ELF-1 (cell line): ENCODE measurements at regions not wholly inside any gene's neighbourhood (a gene's known extent, or its start where the extent isn't known, plus 50 kb on each side); places are given as distances from the start of the nearest gene placed in this dataset.

Experiments
- DNase-seq: peaks from one replicate; pipeline ENCODE4 v3.0.0-alpha.2; 2016; ENCODE audit warnings: low read depth, low spot score

DNA sequence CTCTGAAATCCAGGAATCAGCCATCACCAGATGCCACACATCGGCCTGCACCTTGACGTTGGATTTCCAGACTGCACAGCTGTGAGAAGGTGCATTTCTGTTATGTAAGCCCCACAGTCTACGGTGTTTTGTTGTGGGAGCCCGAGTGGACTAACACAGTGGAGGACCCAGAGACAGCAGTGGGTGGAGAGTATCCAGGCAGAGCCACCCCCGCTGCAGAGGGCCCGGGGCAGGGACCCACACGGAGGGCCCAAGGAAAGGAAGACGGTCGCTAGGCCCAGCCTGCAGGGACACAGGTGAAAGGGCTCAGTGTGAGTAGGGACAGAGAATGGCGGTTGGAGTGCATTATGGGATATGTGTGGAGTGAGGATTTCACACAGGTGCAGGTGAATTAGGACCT, 288.3 kb upstream of the AJAP1 start:
- no peak for DNase-seq

DNA sequence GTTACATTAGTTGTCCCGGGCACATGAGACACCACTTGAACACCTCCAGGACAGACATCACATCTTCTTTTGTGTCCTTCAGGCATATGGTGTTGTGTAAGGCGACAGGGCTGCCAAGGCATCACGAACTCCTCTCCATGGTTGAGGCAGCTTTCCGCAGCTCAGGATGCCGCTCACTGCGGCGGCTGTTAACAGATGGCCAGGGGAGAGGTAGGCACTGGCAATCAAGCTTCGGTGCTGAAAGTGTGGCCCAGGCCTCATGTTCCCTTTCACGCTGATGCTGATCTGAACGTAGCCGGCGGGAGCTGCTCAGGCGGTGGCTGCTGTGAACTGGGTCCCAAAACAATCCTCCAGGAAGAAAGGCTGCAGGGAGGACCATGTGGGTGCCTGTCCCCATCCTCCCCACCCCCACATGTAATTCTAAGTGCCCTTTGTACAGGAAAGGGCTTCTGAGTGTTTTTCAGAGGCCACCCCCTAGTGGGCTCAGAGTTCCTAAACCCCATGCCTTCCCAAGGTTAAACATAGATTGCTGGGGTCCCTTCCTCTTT, 287.1 kb upstream of the AJAP1 start:
- DNase-seq = no peak

DNA sequence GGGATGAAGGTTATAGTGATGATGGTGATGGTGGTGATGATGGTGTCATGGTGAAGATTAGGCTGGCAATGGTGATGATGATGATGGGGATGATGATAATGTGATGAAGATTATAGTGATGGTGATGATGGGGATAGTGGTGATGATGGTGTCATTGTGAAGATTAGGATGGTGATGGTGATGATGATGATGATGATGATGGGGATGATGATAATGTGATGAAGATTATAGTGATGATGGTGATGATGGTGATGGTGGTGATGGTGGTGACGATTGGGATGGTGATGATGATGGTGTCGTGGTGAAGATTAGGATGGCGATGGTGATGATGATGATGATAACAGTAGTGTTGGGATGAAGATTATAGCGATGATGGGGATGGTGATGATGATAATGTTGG, 285.1 kb upstream of the AJAP1 start:
- DNase-seq = no peak

DNA sequence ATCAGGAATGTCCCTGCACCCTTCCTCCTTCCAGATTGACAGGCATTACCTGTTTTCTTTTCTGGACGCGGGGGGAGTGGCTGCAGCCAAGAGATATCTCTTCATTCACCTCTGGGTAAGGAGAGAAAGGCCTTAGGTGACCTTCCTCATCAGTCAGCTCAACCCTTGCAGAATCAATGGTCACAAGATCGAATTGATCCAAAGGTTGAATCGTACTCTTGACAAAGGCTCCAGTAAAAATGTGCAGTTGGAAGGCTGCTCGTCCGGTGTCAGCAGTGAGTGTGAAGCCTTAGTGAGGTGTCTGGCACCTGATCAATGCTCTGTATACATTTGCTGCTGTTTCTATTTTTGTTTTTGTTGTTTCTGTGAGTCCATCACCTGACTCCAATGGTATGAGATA, 282.6 kb upstream of the AJAP1 start:
- DNase-seq = no peak

DNA sequence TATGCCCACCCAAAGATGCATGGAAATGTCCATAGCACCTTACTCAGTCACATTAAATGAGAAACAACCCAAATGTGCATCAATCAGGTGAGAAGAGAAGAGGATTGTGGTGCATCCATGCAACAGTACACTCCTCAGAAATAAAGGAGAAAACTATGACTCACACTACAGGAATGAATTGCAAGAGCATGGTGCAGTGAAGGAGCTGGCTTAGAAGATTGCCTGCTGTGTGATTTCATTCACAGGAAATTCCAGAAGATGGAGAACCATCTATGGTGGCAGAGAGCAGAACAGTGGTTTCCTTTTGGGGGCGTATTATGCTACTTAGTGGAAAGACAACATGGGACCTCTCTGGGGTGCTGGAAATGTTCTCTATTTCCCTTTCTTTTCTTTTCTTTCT, 278.6 kb upstream of the AJAP1 start:
- no peak for DNase-seq

DNA sequence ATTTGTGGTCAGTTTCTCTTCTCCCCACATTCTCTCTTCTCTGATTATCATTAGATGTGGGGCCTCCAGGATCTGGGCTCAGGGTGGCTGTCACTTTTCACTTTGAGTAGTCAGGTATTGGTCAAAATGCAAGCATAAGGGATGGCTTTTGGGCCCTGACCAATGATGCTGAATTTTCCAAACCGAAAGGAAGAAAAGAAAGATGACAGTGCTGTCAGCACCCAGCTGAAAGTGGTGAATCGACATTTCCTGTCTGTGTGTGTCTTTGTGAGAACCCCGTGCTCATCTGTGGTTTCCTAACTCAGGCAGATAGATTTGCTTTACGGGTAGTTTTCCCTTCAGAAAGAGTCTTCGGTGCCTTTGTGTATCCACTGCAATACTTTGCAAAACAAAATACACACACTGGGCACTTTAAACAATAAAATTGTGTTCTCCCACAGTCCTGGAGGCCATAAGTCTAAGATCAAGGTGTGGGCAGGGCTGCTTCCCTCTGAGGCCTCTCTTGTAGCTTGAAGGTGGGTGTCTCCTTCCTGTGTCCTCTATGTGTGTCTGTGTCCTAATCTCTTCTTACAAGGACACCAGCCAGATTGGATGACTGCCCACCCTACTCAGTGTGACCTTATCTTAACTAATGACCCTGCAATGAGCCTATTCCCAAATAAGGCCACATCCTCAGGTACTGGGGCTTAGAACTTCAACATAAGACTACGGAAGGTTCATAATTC, 274.8 kb upstream of the AJAP1 start:
- DNase-seq = no peak

DNA sequence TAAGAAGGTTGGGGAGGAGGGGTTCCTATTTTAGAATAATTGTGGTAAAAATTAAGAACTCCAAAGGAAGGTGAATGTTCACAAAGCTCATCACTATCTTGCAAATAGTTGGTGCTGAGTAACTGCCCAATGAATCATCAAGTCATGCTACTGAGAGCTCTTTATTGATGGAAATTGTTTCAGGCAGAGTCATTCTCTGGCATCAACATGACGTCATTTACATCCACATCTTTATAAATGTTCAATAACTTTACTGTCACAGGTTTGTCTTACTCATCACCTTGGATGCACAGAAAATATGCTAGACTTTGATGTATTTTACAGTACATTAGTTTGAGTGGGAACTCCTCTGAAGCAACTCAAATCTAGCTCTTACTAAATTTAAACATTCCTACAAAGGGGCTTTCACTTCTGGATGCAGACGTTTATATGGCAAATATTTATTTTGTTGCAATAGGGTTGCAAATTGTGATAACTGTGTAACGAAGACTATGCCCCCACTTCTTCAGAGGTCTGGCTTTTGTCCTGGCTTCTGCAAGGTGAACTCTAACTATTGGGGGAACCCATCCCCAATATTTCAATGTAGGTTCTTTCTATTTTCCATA, 273.7 kb upstream of the AJAP1 start:
- DNase-seq = no peak

DNA sequence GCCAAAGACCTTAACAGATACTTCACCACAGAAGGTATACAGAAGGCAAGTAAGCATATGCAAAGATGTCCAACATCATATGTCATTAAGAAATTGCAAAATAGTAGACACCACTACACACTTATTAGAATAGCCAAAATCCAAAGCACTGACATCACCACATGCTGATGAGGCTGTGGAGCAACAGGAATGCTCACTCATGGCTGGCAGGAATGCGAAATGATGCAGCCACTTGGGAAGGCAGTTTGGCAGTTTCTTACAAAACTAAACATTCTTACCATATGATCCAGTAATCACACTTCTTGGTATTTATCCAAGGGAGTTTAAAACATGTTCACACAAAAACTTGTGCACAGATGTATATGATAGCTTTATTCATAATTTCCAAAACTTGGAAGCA, 261.2 kb upstream of the AJAP1 start:
- DNase-seq = no peak

DNA sequence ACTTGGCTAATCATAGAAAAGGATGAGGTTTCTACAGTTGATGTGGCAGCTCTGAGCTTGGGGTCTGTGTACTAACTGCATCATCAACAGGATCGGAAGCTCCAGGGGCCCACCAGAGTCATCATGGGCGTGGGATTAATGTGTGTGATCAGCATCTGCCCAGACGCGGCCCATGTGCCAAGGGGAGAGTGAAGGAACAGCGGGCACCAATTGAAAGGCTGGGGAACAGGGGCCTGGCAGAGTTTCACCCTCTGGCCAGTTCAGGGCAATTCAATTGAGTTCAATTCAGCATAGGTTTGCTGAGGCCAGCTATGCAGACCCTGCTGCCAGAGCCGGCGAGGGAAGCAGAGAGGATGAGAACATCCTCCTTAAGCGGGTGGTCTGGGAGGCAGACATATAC, 260.0 kb upstream of the AJAP1 start:
- DNase-seq = no peak

DNA sequence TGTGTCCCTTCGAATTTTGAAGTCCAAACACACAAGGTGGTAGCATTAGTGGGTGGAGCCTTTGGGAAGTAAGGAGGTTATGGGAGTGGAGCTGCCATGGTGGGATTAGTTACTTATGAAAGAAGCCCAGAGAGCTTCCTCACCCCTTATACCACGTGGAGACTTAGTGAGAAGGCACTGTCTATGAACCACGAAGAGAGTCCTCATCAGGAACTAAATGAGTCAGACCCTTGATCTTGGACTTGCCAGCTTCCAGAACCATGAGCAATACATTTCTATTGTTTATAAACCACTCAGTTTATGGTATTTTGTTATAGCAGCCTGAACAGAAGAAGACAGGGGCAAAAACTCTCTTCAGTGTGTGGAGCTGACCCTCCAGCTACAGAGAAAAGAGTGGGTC, 259.3 kb upstream of the AJAP1 start:
- no peak for DNase-seq

DNA sequence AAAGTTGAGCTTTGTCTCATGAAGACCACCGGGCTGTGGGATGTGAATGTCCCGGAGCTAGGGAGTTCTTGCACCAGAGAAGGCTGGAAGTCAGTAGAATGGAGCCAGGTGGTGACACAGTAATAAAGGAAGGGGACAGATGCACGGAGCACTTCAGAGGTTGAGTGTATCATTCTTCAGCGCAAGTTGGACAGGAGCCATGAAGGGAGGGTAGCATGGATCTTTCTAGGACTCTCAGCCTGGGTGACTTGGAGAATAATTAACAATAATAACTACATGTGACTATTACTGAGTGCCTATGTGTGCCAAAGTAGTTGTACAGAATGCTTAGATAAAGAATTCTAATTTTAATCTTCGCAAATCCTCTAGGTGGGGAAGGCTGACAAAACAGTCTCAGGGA, 258.7 kb upstream of the AJAP1 start:
- no peak for DNase-seq

DNA sequence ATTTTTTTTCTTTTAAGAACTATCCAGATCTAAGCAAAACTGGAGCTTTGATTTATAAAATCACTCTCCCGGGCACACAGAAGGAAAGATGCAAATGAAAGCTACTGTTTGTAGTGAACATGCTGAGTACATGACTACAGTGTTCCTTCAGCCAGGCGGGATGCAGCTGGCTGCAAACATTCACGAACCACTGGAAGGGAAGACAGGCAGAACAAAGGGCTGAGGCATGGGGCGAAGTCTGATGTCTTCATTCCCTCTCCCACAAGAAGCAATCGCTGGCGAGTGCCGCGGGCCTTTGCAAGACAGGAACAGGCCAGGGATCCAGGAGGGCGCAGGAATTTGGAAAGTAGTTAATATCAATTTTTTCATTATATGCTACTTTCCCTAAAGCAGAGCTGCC, 257.9 kb upstream of the AJAP1 start:
- peak; percentile 18 for DNase-seq

DNA sequence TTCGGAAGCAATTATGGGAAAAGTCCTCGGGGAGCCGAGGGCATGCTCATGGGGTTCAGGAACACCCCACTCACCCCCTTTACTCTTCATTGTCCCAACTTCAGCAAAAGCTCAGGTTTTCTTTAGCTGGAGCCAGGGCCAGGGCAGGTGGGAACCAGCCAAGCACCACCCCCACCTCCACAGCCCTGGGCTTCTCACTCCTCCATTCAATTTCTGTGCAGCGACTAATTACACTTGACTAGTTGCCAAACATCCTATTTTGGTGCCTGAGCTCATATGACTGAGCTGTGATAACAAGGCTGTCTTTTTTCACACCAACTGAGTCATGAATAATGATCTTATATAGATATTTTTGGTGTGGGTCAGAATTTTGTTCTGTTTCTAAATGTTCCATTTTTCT, 257.2 kb upstream of the AJAP1 start:
- no peak for DNase-seq

DNA sequence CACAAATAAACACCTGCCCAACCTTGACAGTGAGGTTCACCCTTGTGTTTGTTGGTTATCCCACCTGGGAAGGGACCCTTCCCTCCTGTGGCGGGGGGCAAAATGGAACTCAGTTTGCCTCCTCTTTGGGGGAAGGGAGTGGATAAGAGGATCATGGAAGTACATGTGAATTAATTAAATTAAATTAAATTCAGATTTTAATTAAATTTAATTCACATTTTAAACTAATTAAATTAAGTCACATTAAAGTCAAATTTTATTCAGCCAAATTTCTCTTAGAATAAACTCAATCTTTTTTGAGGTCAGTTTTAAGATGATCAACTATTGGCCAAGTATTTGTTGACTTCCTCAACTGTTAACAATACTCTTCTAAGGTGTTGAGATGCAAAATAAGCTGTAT, 252.4 kb upstream of the AJAP1 start:
- no peak for DNase-seq

DNA sequence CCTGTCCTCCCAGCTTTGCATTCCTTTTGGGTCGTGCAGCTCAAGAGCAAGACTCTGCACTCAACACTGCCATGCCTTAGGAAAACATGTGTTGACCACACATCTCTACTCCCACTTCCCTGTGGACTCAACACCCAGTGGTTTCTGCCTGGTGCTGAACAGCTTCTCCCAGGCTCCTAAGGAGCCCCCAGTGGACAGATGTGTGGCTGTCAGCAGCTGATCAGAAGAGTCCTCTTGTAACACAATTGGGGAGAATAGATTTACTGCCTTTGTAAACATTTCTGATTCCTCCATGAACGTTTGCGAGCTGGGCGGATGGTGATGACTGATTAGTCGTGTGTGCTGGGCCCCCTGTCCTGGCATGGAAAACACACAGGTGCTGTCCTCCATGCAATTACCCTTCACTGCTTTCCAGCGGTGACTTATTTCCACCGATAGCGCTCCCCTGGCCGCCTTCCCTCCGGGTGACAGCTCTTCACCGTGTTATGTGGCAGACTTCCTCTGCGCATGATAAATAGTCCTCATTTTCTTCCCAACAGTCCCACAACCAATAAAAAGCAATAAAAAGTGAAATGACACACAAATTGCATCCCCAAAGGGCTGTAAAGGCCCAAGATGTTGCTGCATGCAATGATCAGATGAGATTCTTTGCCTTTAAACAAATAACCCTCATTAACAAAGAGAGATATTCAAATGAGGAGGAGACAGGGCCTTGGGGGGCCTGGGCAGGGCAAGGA, 249.4 kb upstream of the AJAP1 start:
- no peak for DNase-seq

DNA sequence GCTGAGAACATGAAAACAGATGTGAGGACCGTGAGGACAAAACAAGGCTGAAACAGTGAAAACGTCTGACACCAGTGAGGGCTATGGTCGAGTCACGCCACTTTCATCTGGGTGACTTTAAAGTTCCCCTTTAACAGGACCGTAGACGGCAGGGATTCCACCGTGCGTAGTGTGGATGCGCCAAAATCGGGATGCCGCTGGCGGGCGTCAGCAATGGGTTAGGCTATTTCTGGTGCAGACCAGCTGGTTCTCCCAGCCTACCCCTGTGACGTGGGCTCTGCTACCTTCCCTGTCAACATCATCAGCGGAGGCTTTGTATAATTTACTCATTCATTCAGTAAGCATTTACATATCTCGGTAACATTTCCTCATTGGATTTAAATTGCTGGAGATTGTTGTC, 246.6 kb upstream of the AJAP1 start:
- no peak for DNase-seq

DNA sequence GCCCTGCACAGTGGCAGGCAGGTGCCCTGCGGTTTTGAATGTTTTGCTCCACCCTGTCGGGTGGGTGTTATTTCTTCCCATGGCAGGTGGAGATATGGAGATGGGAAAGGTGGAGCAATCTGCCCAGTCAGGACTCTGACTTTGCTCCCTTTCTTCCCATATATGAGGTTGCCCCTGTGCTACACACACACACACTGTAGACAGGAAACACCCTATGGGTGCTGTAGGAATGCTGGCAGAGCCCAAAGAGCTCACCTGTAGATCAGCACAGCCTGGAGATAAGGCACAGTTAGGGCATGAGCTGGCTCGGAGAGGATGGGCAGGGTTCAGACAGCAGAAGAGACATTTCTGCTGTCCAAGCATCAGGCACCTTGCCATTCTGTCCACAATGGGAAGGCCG, 246.0 kb upstream of the AJAP1 start:
- DNase-seq = no peak

DNA sequence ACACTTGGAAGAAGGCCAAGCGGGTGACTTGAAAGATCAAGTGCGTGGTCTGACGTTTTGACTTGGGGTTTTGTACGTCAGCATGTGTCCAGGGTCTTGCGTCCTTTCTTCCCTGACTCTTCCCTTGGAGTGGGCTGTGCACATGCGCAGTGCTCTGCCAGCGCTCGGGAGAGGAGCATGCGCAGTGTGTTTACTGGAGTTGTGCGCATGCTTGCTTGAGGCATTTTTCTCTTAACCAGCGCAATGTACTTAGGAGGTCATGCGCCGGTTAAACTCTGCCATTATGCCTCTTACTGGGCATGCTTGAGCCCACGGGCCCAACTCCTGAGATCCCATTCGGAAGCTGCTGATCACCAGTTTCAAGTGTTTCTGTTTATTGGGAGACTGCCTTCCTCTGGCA, 242.5 kb upstream of the AJAP1 start:
- no peak for DNase-seq

DNA sequence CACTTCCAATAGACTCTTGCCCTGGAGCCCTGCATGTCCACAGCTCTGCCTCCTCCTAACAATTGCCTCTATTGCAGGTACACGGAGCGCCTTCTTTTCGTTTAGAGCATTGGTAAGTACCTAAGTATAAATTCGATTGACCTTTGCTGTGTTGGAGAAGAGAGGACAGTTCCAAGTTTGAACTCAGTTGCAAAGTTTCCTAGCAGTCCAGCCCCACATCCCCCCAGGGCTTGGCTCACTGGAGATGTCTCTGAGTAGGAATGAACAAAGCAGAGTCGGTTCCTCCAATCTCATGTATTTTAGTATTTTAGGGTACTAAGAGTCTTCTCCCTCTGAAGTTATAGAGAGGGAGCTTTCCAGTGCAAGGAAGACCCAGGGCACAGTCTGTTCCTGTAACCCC, 238.9 kb upstream of the AJAP1 start:
- no peak for DNase-seq

DNA sequence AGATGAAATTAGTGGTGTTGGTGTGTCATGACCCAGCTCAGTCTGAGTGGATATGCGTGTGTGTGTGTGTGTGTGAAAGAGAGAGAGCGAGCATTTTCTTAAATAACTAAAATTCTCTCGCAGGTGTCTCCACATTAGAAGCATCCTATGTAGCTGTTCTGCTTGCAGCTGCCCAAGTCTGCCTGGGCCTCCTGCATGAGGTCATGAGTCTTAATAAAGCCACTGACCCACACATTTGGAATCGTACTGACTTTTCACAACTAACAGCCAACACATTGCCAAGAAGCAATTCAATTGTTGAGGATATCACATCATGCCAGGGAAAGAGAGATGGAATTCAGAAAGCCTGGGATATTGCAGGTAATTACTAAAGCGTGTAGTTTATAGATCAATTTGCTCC, 238.2 kb upstream of the AJAP1 start:
- no peak for DNase-seq

DNA sequence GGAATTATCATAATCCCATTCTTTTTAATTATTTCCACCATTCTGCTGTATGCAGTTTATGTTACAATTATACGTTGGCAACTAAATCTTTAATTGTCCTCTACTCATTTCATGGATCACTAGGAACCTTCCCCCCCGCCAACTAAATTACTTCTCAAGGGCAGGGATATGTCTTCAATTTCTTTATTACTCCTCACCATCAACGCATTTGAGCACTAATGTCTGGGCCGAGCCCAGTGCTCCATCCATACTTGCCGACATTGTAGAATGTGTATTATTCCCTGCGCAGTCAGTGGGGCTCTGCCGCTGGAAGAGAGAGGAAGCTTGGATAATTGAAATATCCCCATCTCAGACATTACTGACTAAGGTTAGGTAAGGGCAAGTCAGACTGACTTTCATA, 236.4 kb upstream of the AJAP1 start:
- no peak for DNase-seq

DNA sequence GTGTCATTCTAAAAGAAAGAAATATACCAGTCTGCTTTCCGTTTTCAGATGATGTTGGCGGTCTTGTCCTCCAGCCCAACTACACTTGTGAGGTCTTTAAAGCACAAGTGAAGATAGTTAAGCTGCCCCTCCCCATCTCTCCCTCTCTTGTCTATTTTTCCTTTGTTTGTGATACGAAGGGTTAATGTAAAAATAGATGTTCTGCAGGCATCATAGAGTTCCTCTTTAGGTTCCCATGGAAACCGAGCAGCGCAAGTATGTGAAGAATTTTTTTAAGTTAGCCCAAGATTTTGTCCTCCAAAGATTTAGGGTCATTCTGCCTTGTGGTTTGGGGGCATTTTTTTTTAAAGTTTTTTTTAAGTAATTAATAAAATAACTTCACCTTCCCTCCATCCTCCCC, 232.4 kb upstream of the AJAP1 start:
- no peak for DNase-seq
